A204.1 (cell line): ENCODE measurements at regions not wholly inside any gene's neighbourhood (a gene's known extent, or its start where the extent isn't known, plus 50 kb on each side); places are given as distances from the start of the nearest gene placed in this dataset.
"Not testable (repeated sequence)": the region's sequence is repeated elsewhere in the genome, so short reads cannot be mapped to it uniquely, and the experiment has no call there.

Experiments used
- FAIRE-seq: peaks from 2 replicates; lab custom pipeline; 2012; peaks lifted over from hg19 to GRCh38; lab: Jason Lieb, UNC

- no peak for FAIRE-seq
Measured at GRCh38 chr2:207328944-207329386, 163.2 kb upstream of the KLF7 start.

- no peak for FAIRE-seq
Measured at GRCh38 chr2:207330912-207331311, 165.2 kb upstream of the KLF7 start.

GRCh38 chr2:207331674-207332073, 165.9 kb upstream of the KLF7 start:
- no peak for FAIRE-seq

DNA sequence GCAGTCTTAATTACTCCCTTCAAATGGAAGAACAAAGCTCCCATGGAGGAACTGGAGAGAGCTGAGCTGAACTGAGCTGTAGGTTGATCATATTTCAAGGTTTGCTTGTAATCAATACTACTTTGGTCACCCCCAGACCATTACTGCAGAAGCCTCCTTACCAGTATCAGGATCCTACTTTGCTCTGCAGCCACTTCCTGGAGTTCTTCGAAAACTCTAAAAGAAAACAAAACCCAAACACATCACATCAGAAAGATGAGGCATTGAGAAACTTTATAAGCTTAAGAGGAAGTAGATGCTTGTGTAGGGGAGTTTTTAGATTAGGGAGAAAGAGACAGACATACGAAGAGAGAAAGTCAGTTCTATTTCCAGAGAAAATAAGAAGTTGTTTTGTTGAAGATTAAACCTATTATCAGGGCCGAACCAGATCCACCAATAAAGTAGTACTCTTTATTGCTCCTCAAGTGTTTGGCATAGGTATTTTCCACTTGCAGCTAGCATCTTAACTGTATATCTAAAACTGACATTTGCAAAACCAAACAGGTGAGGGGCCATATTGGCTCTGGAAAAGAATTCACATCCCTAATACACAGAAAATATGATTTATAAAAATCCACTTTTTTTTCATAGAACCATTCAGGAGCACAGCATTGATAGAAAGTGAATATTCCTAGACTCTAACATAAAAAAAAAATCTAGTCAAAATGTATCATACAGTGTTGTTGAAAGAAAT, 166.9 kb upstream of the KLF7 start:
- FAIRE-seq, result no peak

GRCh38 chr2:207333599-207334300, 168.0 kb upstream of the KLF7 start:
- FAIRE-seq, result no peak

GRCh38 chr2:207334301-207334623, 168.5 kb upstream of the KLF7 start:
- no peak for FAIRE-seq

DNA sequence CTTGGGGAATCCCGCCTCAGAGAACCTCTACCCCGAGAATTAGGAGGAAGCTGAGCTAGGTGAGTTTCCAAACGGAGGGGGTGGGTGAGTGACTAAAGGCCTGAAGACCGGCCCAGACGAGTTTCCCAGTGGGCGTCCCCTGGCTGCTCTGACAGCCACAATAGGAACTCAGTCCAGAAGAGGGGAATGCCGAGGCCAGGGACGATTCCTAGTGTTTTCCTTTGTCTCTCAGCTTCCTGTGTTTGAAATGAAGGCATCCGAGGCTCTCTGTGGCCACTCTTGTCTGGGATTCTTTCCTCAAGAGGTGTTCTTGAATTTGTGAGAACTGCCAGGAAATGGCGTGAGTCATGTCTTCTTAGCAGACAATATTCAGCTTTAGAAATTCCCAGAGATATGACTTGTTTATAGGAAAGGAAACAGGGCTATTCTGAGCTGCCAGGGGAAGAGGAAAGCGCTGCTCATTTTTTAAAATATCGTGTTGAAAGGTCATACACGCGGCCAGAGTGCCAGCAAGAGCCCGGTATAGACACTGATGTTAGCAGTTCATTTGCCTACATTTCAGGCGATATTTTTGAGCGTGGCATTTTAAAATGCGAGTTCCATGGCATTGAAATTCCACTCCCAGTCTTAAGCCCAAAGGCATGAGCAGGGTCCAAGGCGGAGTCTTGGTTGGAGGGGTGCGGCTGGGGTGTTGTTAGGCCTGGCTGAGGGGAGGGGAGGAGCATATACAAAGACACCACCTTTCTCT, 169.1 kb upstream of the KLF7 start:
- FAIRE-seq, result no peak

DNA sequence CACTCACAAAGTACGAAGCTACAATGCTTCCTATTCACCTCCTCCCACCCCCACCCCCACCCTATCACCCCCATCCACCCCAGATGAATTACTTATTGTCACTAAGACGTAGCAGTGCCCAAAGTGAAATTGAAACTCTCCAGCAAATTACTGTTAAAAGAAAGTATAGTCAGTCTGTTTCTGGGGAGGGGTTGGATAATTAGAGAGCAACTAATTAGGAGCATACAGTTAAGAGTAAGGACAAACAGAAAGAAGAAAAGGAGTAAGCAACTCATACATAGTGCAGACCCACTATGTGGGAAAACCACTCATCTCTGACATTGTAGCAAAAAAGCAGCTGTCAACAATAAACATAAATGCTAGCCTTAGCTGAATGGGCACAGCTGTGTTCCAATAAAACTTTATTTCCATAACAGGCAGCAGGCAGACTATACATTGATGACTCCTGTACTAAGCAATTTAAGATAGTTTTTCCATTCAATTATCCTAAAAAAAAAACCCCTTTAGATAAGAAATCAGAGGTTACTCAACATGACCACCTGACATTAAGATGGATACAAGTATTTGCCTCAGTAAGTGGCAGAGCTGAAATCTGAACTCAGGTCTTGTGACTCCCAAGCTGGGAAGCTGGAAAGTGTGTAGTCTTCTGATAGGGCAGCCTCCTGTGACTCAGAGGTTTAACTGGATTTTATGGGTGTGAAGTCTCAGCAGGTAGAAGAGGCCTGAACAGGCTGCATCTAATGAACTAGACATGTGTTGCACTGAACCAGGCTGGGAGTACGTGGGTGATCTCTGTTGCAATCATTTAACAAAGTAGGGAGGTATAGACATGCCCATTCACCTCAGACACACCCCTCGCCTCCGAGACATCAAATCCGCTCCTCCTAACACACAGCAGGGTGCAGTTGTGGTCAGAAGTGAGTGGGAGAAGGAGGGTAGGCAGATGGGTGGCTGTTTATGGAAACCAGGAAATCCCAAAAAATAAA, 171.8 kb upstream of the KLF7 start:
- no peak for FAIRE-seq

- FAIRE-seq, result no peak
Measured at GRCh38 chr2:207338220-207338607, 172.5 kb upstream of the KLF7 start.

DNA sequence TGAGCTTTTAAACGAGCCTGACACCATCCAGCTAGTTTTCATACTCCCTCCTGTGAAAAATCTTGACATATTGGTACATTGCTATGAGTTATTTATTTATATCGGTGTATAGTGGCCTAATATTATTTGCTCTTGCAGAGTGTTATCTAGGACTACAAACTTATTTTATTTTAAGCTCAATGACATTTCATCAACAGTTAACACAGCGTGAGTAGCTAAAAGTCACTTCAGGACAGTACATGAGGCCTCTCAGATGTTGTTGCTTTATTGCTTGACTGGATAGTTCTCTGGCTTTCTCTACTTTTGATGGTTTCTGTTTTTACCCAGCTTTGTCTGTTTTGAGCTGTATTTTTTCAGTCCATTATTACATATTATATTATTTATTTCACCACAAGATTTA, 172.9 kb upstream of the KLF7 start:
- no peak for FAIRE-seq

DNA sequence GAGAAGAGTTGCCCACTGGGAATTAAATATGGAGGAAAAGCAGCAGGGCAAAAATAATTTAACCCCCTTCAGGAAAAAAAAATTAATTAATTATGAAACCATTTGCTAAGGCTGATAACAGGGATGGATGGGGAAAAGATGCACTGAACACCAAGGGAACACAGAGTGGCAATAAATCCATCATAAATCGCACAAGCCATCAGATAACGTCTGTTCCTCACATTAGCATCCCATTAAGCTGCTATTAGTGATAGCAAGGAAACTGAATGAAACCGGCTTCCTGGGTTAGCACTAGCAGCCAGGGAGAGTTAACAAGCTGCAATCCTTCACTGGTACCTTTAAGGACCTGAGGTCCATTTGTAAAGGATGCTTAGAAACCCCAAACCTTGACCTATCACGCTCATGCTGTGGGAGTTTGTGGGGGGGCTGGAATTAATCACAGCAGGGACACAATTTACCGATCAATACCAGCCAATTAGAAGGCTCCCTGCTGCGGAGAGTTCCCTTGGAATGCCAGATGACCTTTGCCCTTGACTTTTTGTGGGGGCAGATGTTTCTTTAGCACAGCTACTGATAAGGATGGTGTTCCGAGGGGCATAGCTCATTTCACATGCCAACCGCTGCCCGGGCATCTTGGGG, 175.5 kb upstream of the KLF7 start:
- FAIRE-seq, result no peak

DNA sequence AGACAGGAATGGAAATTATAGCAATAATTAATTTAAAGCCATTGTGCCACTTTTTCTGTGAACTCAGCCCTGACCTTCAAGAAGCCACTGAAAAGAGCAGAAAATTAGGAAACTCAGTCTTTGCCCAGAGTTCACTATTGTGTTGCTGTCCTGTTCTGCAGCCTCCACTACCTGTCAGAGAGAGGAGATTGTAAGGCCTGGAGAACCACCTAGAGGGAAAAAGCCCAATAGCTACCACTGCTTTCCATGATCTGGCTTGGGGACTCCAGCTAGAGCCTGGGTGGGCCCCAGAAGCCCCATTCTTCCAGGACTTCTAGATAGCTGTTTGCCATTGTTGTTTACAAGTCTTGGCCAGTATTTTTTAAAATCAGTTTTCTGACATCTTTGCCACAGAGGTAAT, 176.1 kb upstream of the KLF7 start:
- FAIRE-seq, result no peak

DNA sequence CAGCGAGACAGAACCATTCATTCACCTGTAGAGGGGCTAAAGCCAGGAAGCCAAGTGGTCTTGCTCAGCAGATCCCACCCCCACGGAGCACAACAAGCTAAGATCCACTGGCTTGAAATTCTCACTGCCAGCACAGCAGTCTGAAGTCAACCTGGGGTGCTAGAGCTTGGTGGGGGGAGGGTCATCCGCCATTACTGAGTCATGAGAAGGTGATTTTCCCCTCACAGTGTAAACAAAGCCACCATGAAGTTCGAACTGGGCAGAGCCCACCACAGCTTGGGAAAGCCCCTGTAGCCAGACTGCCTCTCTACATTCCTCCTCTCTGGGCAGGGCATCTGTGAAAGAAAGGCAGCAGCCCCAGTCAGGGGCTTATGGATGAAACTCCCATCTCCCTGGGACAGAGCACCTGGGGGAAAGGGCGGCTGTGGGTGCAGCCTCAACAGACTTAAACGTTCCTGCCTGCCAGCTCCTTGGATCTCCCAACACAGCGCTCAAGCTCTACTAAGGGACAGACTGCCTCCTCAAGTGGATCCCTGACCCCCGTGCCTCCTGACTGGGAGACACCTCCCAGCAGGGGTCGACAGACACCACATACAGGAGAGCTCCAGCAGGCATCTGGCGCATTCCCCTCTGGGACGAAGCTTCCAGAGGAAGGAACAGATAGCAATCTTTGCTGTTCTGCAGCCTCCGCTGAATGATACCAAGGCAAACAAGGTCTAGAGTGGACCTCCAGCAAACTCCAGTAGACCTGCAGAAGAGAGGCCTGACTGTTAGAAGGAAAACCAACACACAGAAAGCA, 179.0 kb upstream of the KLF7 start:
- FAIRE-seq, result not testable (repeated sequence)

GRCh38 chr2:207351171-207351570, 178.6 kb upstream of the CREB1 start:
- no peak for FAIRE-seq

GRCh38 chr2:207352978-207353671, 176.6 kb upstream of the CREB1 start:
- no peak for FAIRE-seq

- FAIRE-seq, result no peak
Measured at GRCh38 chr2:207353836-207354235, 175.9 kb upstream of the CREB1 start.

DNA sequence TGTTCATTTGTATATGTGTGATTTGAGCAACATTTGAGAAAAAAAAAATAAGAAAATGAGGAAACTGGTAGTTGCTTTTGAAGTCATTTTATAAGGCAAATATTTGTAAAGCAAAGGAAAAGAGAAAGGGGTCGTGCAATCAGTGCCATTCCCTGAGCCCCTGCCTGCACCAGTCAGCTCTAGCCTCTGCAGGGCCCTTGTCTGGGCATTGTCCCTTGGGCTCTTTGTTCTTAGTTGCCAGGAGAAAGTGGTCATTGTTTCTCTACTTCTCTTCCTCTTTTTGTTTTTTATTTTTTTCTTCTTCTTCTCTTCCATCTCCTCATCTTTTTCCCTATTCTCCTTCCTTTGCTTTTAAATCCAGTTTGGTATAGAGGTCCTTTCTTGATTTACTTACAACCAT, 175.3 kb upstream of the CREB1 start:
- FAIRE-seq, result no peak

- no peak for FAIRE-seq
Measured at GRCh38 chr2:207356567-207356966, 173.2 kb upstream of the CREB1 start.

- no peak for FAIRE-seq
Measured at GRCh38 chr2:207357216-207357615, 172.5 kb upstream of the CREB1 start.

- no peak for FAIRE-seq
Measured at GRCh38 chr2:207362716-207363115, 167.0 kb upstream of the CREB1 start.
